VCaP (cell line): ENCODE measurements at regions not wholly inside any gene's neighbourhood (a gene's known extent, or its start where the extent isn't known, plus 50 kb on each side); places are given as distances from the start of the nearest gene placed in this dataset.

Experiments used
- H3K27ac ChIP-seq: fragments of 450-650 bp; 2 replicates; pipeline ENCODE4 v1.5.1; 2017
- CTCF ChIP-seq: fragments of 450-650 bp; conservative IDR thresholded peaks from 2 replicates; pipeline ENCODE4 v1.5.1; 2017; ENCODE audit warnings: mild to moderate bottlenecking, moderate library complexity

- peak overlapping the region; percentile 70 for H3K27ac ChIP-seq
- no peak for TF ChIP-seq CTCF
Measured at GRCh38 chr9:82558855-82559630, 503.9 kb downstream of the RASEF start.

- peak overlapping the region; percentile 70 for H3K27ac ChIP-seq
- TF ChIP-seq CTCF: no peak
Measured at GRCh38 chr9:82560036-82560435, 502.9 kb downstream of the RASEF start.

GRCh38 chr9:82560457-82560904 is 502.5 kb downstream of the RASEF start:
- peak; percentile 30; the same call in 1 of the 2 replicates for TF ChIP-seq CTCF
- peak overlapping the region; percentile 70 for H3K27ac ChIP-seq

- H3K27ac ChIP-seq: no peak overlapping the region
- no peak for TF ChIP-seq CTCF
Measured at GRCh38 chr9:82563094-82563493, 499.8 kb downstream of the RASEF start.

DNA sequence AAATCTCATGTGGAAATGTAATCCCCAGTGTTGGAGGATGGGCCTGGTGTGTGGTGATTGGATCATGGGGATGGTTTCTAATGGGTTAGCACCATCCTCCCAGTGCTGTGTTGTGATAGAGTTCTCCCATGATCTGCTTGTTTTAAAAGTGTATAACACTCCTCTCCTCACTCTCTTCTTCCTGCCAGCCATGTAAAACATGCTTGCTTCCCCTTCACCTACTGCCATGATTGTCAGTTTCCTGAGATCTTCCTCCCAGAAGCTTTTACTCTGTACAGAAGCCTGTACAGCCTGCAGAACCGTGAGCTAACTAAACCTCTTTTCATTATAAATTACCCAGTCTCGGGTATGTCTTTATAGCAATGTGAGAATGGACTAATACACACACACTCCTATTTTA is 499.1 kb downstream of the RASEF start:
- H3K27ac ChIP-seq: no peak overlapping the region
- TF ChIP-seq CTCF: no peak

DNA sequence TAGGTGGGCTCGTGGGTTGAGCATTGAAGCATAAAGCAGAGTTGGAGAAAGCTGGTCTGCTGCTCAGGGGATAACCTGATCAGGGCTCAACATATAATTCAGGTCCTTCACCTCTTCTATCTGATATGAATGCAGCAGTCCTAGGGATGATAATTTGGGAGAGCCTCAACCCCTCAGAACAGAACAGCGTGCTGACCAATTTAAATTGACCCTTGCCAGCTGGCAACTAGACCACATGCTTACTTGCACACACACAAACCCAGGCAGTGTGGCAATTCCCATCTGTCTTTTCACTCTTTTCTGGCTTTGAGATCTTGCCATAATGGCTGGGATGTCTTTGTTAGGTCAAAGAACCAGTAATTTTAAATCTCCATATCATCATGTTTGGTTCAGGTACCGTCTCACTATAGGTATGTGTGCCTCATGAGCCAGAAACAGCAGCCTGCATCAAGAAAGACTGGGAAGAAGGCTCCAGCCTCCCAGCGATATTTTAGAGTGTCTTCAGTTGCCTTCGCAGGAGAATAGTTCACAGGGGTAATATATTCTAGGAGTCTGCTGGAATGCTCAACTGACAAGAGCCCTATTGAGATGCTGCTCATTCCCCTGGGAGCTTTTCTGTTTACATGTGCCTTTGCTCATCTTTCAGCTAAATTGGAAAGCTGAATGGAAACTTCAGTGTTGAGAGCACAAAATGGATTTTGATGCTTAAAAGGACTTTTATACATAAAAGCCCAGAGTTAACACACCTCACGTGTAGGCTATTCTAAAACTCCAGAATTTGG is 497.6 kb downstream of the RASEF start:
- no peak for TF ChIP-seq CTCF
- no peak overlapping the region for H3K27ac ChIP-seq

DNA sequence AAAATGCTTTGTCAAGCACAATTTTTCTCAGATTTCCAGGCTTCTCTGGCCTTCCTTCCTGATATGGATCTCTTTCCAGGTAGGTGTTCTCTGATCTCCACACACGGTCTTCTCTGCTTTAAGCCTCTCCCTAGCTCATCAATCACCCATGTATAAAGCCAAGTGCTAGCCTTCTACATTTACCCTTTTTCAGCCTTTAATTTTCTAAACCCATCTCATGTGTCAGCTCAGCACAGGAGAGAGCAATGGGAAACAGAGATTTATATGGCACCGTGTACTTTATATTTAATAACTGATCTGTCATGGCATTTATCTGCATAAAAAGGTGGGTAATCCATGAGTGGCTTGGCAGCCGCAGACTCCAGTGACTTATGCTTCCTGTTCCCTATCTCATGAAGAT is 495.0 kb downstream of the RASEF start:
- TF ChIP-seq CTCF: no peak
- H3K27ac ChIP-seq: no peak overlapping the region
